SK-N-SH treated with all-trans-retinoic acid at 6 μM for 48 hours (cell line): ENCODE measurements at regions not wholly inside any gene's neighbourhood (a gene's known extent, or its start where the extent isn't known, plus 50 kb on each side); places are given as distances from the start of the nearest gene placed in this dataset.

Source experiments
- ZFP3 ChIP-seq: fragments of 250-450 bp; sonication (Bioruptor Pico); IDR thresholded peaks from 2 replicates; pipeline ENCODE4 v1.5.0; 2020; ENCODE audit warnings: mild to moderate bottlenecking, moderate library complexity
- ZNF8 ChIP-seq: fragments of 450-650 bp; formaldehyde crosslinking; IDR thresholded peaks from 2 replicates; pipeline ENCODE4 v1.5.0; 2020; ENCODE audit warnings: mild to moderate bottlenecking, moderate library complexity
- TF ChIP-seq, protein P1 (sequence below): fragments of 250-450 bp; sonication (Bioruptor Pico); IDR thresholded peaks from 2 replicates; pipeline ENCODE4 v1.8.0; 2020; ENCODE audit warnings: mild to moderate bottlenecking, moderate library complexity, borderline replicate concordance

DNA sequence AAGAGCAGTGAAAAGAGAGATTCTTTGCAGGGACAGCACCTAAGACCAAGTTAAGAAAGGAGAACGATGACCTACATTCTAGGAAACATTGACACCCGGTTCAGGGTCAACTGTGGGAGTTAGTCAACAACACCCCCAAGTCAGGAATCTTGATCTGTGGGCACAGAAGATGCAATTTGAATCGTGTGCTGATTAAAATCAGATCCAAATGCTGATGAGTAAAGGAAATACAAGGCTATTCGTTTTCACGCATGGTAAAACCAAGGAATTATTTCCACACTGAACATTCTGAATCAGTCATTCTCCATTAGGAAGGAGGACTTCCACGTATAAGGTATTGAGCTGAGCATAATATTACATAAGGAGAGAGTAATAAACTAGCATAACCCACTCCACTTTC, 124.2 kb downstream of the COPS8 start:
- TF ChIP-seq ZNF8 (CRISPR knock-in tag) (no peak), ZFP3 (CRISPR knock-in tag) (no peak)
- TF ChIP-seq, protein P1, sequence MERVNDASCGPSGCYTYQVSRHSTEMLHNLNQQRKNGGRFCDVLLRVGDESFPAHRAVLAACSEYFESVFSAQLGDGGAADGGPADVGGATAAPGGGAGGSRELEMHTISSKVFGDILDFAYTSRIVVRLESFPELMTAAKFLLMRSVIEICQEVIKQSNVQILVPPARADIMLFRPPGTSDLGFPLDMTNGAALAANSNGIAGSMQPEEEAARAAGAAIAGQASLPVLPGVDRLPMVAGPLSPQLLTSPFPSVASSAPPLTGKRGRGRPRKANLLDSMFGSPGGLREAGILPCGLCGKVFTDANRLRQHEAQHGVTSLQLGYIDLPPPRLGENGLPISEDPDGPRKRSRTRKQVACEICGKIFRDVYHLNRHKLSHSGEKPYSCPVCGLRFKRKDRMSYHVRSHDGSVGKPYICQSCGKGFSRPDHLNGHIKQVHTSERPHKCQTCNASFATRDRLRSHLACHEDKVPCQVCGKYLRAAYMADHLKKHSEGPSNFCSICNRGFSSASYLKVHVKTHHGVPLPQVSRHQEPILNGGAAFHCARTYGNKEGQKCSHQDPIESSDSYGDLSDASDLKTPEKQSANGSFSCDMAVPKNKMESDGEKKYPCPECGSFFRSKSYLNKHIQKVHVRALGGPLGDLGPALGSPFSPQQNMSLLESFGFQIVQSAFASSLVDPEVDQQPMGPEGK (CRISPR knock-in tag): no peak
